HS-5 (cell line): ENCODE measurements at regions not wholly inside any gene's neighbourhood (a gene's known extent, or its start where the extent isn't known, plus 50 kb on each side); places are given as distances from the start of the nearest gene placed in this dataset.
"Not testable (repeated sequence)": the region's sequence is repeated elsewhere in the genome, so short reads cannot be mapped to it uniquely, and the experiment has no call there.

ENCODE experiments used
- DNase-seq: peaks from one replicate; pipeline ENCODE4 v3.0.0-alpha.2; 2012; ENCODE audit warnings: low read depth

DNA sequence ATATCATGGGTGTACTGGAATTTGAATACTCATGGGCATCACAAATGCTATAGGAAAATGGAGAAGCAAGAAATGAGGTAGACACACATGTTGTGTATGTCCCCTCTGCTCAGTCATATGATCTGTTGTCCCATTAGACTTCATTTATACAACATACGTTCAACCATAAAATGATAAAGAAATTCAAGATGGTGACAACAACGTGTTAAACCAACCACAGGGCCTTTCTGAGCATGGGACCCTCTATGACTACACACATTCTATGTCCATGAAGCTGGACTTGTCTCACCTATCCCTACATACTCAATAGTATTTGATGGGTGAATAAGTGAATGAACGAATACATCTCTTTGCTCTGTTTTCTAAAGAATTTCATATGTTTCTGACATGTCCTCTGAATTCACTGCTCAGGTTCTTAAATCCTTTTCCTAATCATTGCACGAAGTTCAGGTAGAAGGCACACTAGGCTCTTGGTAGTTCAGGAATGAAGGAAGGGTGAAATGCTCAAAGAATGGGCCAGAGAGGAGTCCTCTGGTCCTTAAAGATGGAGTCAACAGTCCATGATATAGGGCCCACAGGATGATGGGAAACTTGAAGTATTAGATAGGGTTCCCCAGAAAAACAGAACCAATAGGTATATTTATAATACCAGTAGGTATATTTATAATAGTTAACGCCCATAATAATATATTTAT lies 105.7 kb upstream of the PPM1H start:
- DNase-seq = no peak

DNA sequence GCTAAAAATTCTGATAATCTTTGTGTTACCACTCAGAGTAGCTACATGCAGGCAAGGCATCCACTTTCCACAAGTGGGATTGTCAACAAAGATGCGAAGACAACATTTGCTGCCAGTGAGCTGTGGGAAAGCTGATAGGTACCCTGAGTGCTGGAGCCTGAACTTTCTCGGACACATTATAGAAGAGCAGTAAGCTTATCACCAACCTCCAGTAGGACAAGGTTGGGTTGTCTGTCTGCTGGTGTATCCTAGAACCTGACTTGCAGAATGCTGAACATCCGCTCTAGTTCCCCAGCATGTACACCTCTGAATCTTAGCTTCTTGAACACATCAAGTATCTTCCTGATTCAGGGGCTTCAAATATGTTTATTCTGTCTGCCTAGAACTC lies 103.8 kb upstream of the PPM1H start:
- DNase-seq = no peak

DNA sequence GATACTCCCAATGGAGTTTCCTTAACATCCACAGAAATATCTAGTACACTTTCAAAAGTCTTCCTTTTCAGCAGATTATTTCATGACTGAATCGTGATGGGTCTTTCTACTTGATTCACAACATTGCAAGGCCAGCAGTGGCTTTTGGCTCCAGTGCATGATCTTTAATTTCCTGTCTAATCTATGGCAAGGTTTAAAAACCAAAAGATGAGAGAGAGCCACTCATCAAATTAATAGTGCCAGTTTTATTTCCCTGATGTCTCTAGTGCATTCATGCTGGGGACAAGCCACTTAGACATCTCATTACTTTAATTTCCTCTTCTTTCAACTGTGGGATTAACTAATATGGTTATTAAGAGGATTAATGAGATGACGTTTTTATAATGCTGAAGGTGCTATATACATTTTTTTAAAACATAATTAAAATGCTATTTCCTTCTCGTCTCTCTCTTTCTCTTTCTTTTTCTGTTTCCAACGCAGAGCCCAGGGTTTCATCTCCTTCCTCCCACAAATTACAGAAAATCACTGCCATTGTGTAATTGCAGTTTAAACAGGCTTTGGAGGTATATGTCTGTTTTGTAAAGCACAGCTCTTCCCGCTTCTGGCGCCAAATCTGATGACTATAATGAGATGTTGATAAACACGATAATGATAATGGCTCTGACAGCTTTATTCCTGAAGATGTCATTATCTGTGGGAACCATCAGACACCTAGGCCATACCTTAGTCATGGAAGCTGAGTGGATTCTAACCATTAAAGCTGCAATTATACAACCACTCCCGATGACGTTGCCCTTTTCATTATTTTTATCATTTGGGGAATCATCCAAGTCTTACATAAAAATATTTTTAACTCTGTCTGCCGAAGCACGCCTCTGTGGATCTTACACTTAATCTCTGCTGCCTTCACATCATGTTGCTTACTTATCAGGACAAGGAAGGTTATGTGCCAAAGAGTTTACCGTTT lies 103.1 kb upstream of the PPM1H start:
- no peak for DNase-seq

DNA sequence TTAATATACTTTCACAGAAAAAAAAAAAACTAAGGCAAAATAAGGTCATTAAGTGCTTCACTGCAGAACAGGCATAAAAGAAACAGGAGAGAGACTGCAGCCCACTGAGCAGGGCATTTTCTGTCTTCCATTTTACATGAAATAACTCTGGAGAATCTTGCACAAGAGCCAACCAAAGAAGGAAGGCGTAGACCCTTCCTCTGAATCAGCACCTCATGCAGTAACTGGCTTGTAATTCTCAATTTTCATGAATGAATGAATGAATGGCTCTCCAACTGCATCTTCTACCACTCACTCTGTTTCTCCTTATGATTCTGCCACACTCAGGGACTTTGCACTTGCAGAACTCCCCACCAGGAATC lies 102.0 kb upstream of the PPM1H start:
- no peak for DNase-seq

DNA sequence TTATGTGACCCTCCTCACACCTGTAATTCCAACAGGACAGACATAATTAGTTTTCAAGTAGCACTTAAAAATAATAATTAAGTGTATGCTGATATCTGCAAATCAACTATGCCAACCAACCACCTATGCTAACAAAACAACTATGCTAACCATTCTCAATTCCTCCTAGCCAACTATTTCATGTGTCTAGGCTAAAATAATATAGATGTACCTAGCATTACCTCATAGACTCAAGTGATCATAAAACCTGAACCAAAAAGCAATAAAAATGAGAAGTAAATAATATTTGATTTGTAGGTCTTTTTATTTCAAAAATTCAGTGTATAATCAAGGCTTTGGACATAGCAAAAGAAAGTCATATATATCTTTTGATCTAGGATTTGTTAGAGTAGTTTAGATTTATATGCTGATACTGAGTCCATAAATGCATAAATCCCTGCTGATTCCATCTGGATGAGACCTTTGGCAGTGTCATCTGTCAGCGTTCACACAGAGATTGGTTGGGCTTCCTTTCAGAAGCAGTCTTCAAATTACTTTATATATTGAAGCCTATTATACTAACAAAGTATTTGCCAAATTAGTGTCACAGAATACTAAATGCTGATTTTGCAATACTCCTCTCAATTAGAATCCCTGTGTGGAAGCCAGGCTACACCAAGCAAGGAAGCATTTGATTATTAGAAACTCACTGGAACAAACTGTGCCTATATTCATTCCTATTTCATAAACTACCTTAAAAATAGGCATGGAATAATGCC lies 101.4 kb upstream of the PPM1H start:
- DNase-seq = no peak

DNA sequence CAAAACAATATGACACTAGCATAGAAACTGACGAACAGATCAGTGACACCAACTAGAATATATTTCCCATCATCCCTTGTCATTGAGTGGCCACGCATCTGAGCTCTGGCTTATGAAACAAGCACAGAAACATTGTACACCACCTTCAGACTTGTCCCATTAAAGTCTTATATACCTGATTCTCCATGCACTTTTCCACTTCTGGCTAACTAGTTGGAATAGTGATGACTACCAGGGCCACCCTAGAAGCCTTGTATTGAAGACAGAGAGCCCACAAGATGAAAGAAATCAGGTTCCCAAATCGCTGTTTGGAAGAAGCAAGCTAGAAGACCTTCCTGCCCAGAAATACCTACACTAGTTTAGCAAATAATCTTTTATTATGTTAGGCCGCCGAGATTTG lies 99.7 kb upstream of the PPM1H start:
- DNase-seq = no peak

DNA sequence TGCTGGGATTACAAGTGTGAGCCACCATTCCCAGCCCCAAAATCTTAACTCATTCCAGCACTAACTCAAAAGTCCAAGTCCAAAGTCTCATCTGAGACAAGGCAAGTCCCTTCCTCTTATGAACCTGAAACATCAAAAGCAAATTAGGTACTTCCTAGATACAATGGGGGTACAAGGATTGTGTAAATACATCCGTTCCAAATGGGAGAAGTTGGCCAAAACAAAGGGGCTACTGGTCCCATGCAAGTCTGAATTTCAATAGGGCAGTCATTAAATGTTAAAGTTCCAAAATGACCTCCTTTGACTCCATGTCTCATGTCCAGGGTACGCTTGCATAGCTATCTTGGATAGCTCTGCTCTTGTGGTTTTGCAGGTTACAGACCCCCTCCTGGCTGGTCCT lies 94.7 kb upstream of the PPM1H start:
- no peak for DNase-seq

DNA sequence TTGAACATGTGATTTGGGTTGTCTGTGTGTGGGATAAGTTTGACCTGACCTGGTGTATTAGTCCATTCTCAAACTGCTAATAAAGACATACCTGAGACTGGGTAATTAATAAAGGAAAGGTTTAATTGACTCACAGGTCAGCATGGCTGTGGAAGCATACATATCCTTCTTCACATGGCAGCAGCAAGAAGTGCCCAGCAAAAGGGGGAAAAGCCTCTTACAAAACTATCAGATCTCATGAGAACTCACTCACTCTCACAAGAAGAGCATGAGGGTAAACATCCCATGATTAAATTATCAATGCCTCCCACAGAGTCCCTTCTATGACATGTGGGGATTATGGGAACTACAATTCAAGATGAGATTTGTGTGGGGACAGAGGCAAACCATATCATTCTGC lies 94.0 kb upstream of the PPM1H start:
- DNase-seq = no peak

DNA sequence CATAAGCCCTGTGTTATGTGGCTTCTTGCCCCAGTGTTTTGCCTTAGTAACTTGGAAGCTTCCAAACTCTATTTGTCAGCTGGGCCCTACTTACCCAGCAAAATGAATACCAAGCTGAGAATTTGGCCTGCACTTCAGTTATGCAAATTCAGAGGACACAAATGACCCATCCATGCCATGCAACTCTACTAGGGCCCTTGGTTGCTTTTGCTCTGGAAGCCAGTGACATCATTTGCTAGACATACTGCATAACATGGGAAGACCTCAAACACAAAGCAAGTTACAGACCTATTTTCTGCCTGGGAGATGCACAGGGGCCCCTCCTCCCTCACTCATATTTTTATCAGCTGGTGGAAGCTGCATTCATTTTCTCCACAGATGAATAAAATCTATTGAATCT lies 90.2 kb upstream of the PPM1H start:
- DNase-seq = no peak

DNA sequence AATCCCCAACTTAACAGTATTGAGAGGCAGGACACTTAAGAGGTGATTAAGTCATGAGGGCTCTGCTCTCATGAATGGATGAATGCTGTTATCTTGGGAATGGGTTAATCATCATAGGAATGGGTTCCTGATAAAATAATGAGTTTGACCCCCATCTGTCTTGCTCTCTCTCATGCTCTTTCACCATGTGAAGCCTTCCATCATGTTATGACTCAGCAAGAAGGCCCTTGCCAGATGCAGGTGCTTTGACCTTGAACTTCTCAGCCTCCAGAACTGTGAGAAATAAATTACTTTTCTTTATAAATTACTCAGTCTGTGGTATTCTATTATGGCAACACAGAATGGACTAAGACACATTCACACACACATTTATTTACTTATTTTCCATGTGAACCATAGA lies 89.0 kb upstream of the PPM1H start:
- DNase-seq = no peak

DNA sequence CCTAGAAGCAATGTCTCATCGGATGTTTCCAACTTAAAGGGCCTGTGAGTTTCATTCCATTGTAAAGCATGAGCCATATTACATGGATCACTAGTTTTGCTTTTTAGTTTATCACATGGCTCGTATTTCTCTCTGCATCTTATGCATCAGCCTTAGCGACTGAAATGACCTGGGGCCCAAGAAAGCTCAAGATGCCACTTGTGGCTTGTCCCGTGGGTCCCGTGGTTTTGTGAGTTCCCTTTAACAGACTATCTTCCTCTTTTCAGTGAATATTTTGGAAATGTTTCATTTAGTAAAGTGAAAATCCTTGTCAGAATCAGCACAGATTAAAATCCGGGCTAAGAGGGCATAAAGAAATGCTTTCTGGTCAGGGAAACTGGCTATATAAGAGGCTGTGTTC lies 86.2 kb upstream of the PPM1H start:
- DNase-seq = no peak

DNA sequence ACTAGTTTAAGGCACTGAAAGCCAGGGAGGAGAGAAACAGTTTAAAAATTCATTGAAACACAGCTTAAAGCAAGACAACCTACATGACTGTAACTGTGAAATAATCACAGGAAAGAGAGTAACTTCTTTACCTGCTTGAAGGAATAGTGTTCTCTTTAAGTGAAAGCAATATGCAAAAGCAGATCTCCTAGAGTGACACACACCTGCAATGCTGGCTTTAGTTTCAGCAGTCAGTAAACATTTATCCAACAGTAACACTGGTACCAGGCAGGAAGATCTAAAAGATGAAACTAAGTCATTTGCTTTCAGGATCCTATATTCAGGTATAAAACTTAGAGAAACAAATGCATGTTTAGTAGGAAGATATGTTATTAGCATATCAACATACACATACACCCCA lies 85.3 kb upstream of the PPM1H start:
- DNase-seq = no peak

DNA sequence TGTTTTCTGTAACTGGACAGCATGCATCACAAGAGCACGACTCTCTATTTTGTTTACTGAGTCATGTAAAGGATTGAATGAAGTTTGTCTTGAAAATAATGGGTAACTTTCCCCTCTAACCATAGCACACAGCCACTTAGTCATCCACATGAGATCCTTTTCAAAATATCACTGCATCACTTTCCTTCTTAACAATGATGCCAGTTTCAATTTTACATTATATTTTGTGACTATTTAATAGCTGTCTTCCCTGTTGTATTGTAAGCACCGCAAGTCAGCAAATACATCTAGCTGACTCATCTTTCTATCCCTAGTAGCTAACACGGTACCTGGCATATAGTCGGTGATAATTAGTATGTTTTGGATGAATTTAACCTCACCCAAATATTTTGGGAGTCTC lies 83.3 kb upstream of the PPM1H start:
- DNase-seq = no peak

DNA sequence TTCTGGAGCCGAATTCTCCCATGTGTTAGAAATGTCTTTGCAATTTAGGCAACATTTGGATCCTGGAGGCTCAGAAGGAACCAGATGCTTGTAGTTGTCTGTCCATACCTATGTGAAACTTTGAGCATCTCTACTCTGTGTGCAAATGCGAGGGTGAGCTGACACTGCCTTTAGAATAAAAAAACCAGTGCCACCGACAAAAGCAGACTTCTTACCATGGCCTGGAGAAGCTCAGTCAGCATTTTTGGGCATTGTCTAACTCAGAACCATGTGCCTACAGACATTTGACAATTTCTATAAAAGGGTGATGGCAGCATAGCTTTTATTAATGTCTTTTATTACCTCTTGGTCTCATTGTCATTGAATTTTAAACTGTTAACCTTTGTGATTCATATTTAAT lies 78.4 kb upstream of the PPM1H start:
- DNase-seq = no peak

DNA sequence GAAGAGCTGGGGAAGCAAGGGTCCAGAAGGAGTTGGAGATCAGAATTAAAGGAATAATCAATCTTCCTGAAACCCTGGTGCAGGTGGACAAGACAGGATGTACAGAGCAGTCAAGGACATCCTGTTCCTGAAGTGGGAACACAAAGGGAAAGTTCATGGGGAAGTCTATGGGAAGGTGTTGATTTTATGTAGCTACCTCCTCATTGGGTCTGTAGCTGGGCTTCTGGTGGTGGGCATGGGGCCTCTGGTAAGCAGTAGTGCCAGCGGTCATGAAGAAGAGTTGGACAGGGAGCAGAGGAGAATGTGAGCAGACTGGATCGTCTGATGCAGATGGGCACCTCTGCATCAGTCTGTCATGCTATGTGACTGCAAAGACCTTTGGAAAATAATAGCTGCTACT lies 75.7 kb upstream of the PPM1H start:
- DNase-seq = no peak

DNA sequence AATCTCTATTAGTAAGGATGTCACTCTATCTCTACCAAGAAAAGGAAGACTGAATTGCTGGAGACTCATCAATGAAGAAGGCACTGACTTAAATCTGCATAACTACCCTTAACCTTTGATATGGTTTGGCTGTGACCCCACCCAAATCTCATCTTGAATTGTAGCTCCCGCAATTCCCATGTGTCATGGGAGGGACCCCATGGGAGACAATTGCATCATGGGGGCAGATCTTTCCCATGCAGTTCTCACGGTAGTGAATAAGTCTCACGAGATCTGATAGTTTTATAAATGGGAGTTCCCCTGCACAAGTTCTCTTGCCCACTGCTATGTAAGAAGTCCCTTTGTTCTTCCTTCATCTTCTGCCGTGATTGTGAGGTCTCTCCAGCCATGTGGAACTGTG lies 73.4 kb upstream of the PPM1H start:
- no peak for DNase-seq

DNA sequence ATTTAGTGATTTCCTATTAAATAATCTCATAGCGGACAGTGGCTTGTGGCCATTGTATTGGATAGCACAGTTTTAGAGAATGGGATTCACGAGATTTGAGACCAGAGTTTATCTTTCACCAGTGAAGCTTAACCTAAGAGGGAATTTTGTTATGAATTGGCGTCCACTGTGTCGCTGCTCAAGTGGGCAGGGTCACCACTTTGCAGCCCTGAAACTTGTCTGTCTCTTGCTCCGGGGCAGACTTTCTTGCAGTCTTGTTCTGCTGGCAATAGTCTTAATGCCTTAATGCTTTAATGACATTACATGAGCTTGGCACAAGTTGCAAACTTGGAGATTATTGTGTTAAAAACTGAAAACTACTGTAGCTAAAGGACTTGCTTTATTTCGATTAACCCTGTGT lies 72.8 kb upstream of the PPM1H start:
- no peak for DNase-seq

DNA sequence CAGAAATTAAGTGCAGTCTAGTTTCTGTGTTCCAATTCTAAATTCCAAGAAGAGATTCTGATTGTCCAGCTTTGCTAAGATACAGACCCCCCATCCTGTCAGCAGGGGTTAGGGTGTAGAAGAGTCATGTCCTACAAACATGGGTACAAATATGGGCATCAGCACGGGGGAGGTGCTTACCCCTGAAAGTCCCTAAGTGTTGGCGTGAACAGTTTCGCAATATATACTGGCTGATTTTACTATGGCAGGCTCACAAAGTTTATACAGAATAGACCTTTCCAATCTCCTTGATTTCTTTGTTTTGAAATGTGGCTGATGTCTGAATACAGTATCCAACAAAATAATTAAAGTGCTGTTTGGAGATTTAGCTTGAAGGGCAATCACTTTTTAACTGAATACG lies 71.6 kb upstream of the PPM1H start:
- no peak for DNase-seq

DNA sequence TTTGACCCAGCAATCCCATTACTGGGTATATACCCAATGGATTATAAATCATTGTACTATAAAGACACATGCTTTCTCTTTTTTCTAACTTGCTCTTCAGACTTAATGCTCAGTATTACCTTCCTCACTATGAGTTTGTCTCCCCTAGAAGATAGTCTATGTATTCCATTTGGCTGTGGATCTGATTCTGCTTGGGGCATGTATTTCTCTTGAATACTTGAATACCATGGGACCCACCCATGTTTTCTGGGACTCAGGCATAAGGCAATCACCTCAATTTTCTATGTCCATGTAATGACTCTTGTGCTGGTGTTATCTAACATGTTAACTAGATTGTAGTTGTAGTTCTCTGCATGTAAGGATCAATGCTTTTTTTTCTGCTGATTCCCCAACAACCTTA lies 70.4 kb upstream of the PPM1H start:
- DNase-seq = no peak

DNA sequence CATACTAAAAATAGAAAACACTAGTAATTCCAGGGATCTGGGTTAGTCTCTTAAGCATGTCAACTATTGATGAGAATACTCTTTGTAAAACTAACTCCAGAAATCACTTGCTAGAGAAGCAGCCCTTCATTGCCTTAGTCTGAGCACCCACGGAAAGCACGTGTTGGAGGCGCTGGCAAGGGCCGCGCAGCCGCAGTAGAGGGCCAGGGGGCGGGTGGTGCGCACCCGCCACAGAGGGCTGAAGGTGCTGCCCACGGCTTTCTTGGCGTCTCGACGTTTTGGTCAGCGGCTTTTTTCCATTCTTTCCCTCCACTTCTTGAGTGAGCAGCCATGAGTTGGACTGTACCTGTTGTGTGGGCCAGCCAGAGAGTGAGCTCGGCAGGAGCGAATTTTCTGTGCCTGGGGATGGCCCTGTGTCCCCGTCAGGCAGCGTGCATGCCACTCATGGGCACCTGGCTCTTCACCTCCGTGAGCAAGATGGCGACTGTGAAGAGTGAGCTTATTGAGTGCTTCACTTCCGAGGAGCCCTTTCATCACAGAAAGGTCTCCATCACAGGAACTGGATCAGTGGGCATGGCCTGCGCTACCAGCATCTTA lies 68.4 kb upstream of the PPM1H start:
- DNase-seq = no peak

DNA sequence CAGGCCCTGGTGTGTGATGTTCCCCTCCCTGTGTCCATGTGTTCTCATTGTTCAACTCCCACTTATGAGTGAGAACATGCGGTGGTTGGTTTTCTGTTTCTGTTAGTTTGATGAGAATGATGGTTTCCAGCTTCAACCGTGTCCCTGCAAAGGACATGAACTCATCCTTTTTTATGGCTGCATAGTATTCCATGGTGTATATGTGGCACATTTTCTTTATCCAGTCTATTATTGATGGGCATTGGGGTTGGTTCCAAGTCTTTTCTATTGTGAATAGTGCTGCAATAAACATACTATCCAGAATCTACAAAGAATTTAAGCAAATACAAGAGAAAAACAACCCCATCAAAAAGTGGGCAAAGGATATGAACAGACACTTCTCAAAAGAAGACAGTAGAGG lies 67.1 kb upstream of the PPM1H start:
- not testable (repeated sequence) for DNase-seq

DNA sequence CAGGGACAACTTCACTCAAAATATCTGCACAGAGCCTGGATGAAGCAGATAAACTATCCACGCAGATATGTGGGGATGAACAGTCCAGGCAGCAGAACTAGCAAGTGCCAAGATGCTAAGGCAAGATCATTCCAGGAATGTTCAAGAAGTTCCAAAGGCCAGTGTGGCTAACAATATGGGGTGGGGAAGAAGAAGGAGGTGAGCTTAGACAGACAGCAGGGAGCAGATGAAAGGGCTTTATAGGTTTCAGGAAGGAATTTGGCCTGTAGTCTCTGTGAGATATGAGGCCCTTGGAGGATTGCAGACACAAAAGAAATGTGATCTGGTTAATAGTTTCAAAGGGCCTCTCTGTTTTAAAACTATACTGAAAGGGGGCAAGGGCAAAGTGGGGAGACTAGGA lies 63.5 kb upstream of the PPM1H start:
- no peak for DNase-seq

DNA sequence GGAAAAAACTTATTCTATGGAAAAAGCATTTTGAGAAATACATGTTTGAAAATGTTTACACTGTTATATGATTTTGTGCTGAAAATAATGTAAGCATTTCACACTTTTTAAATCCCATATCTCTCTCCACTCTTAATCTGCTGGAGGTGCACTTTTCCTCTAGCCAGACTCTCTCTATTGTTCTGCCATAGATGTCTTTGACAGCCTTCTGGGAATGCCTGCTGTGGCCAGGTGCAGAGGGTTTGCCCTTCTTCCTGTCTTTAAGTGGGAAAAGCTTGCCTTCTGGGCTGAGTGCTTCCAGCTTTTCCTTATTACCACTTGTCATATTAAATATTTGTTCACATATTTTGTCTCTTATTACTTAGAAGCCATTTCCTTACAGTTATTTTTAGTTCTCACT lies 60.1 kb upstream of the PPM1H start:
- no peak for DNase-seq
